IPS-18a (cell line): ENCODE measurements at regions not wholly inside any gene's neighbourhood (a gene's known extent, or its start where the extent isn't known, plus 50 kb on each side); places are given as distances from the start of the nearest gene placed in this dataset.
"Not testable (repeated sequence)": the region's sequence is repeated elsewhere in the genome, so short reads cannot be mapped to it uniquely, and the experiment has no call there.

Source experiments
- H3K27ac ChIP-seq: one replicate; pipeline ENCODE4 v1.5.1; 2013; ENCODE audit warnings: low read length
- H3K27me3 ChIP-seq: one replicate; pipeline ENCODE4 v1.6.1; 2013; ENCODE audit warnings: mild to moderate bottlenecking, low read length; ENCODE audit not compliant: control insufficient read depth, insufficient read depth
- H3K36me3 ChIP-seq: one replicate; pipeline ENCODE4 v1.6.1; 2013; ENCODE audit warnings: low read depth, low read length; ENCODE audit not compliant: control insufficient read depth
- H3K4me1 ChIP-seq: one replicate; pipeline ENCODE4 v1.6.1; 2013; ENCODE audit warnings: low read depth, low read length; ENCODE audit not compliant: control insufficient read depth
- H3K4me3 ChIP-seq: one replicate; pipeline ENCODE4 v1.5.1; 2013; ENCODE audit warnings: low read length
- H3K9ac ChIP-seq: one replicate; pipeline ENCODE4 v1.6.1; 2013; ENCODE audit warnings: mild to moderate bottlenecking, low read length, moderate library complexity
- H3K9me3 ChIP-seq: one replicate; pipeline ENCODE4 v1.6.1; 2013; ENCODE audit warnings: low read depth, low read length; ENCODE audit not compliant: control insufficient read depth

- Histone ChIP-seq H3K27ac (no peak overlapping the region), H3K36me3 (no peaks in the 10 kb centered on the region), H3K4me3 (no peak overlapping the region), H3K9me3 (no peaks in the 10 kb centered on the region), H3K9ac (no peak overlapping the region), H3K27me3 (no peaks in the 10 kb centered on the region), H3K4me1 (no peaks in the 10 kb centered on the region)
Observed at GRCh38 chr6:40852779-40853373, 186.1 kb downstream of the UNC5CL start.

DNA sequence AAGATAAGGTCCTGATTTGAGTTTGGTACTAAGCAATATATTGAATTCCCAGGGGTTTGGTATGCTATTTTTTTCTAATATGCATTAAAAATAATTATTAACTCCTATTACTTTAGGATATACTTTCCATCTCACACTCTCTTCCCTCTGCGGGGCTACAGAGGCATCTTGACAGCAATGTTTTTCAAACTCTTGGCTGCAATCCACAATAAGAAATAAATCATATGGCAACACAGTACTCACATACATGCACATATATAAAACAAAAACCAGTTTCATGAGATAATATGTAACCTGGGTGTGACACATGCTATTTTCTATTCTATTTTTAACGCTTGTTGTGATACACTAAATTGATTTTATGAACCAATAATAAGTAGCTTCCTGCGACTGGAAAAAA, 189.5 kb downstream of the UNC5CL start:
- H3K4me3 ChIP-seq = no peak overlapping the region
- H3K36me3 ChIP-seq = no peaks in the 10 kb centered on the region
- H3K27me3 ChIP-seq = no peaks in the 10 kb centered on the region
- H3K4me1 ChIP-seq = no peaks in the 10 kb centered on the region
- H3K9me3 ChIP-seq = no peaks in the 10 kb centered on the region
- no peak overlapping the region for H3K9ac ChIP-seq
- no peak overlapping the region for H3K27ac ChIP-seq

DNA sequence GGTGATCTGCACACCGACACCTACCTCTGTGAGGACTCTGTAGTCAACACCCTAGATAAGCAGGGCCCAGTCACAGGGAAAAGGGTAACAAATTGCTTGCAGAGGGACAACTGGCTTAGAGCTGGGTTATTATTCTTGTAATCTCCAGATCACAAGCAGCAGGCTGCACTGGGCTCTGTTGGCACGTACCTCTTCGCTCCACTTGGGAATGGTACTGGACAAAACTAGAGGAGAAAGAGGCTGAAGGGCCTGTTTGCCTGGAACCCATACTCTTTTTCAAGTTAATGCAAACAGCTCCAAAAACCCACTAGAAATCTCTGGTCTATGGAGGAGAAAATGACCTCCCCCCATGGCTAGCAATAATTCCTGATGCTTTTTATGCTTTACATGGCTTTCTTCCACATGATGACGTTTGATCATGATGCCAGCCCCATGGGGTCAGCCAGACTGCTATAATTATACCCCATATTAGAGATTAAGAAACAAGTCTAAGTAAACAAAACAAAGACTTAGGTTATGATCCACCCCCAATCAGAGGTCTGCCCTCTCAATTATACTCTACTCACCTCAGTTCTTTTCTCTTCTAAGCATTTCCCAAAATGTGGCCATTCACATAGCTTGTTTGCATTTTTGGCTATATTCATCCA, 190.0 kb downstream of the UNC5CL start:
- H3K27me3 ChIP-seq = no peaks in the 10 kb centered on the region
- H3K4me3 ChIP-seq = no peak overlapping the region
- H3K36me3 ChIP-seq = no peaks in the 10 kb centered on the region
- no peak overlapping the region for H3K9ac ChIP-seq
- no peak overlapping the region for H3K27ac ChIP-seq
- no peaks in the 10 kb centered on the region for H3K4me1 ChIP-seq
- no peaks in the 10 kb centered on the region for H3K9me3 ChIP-seq

DNA sequence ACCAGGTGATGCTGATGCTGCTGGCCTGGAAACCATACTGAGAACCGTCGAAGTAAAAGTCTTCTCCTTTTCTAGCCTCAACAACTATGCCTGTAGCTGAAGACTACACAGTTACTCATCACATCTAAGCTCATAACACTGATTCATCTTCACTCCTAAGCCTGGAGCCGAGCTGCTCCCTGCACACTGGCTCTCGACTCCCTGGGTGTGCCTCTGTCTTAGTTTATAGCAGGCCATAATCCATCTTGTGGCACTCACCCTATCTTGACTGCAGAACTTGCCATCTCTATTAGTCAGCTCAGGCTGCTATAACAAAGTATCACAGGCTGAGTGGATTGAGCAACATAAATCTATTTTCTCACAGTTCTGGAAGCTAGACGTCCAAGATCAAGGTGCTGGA, 191.0 kb downstream of the UNC5CL start:
- H3K36me3 ChIP-seq = no peaks in the 10 kb centered on the region
- no peaks in the 10 kb centered on the region for H3K27me3 ChIP-seq
- no peak overlapping the region for H3K9ac ChIP-seq

DNA sequence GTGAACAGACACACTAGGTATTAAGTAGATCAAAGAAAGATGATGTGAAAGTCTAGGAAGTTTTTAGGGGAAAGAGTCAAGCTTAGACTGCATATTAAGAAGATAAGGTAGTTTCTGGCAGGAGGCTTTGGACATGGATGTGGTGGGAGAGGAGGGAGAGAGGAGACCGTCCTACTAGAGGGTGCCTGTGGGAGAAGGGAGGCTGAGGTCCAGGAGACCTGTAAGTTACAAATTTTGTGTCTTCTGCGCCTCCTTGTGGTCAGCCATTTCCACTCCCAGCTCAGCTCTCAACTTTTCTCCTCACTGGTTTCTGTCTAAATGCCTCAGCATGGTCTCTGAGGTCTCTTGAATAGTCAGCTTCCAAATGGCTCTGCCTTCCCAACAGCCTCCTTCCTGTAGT, 193.5 kb downstream of the UNC5CL start:
- H3K4me3 ChIP-seq = no peak overlapping the region
- H3K36me3 ChIP-seq = no peaks in the 10 kb centered on the region
- no peaks in the 10 kb centered on the region for H3K27me3 ChIP-seq
- H3K27ac ChIP-seq = no peak overlapping the region
- H3K4me1 ChIP-seq = peaks cover 4% of the 10 kb centered on the region
- no peak overlapping the region for H3K9ac ChIP-seq
- H3K9me3 ChIP-seq = no peaks in the 10 kb centered on the region

More for the DNA sequence above, 191.0 kb downstream of the UNC5CL start:
- Histone ChIP-seq H3K4me3 (no peak overlapping the region), H3K4me1 (no peaks in the 10 kb centered on the region), H3K9me3 (no peaks in the 10 kb centered on the region), H3K27ac (no peak overlapping the region)

DNA sequence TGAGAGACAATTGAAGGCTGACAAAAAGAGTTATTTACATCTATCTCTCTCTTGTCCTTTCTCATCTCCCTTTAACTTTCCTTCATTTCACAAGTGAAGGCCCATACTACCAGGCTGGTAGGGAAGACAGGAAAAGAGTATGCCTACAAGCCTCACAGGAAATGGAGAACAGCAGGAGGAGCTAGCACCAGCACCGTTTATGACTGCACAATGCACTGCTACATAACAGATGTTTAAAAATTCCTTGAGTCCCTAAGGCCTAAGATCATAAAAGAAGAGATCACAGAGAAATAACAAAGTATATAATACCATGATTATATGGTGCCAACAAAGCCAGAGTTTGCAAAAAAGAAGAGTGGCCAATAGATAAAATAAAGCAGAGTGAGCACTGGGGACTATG, 194.8 kb downstream of the UNC5CL start:
- Histone ChIP-seq H3K4me3 (no peak overlapping the region), H3K9me3 (no peaks in the 10 kb centered on the region), H3K9ac (no peak overlapping the region), H3K27me3 (no peaks in the 10 kb centered on the region), H3K4me1 (peaks cover 4% of the 10 kb centered on the region), H3K36me3 (no peaks in the 10 kb centered on the region), H3K27ac (no peak overlapping the region)

- Histone ChIP-seq H3K4me3 (no peak overlapping the region), H3K27ac (no peak overlapping the region), H3K36me3 (no peaks in the 10 kb centered on the region), H3K9me3 (no peaks in the 10 kb centered on the region), H3K4me1 (peaks cover 4% of the 10 kb centered on the region), H3K27me3 (no peaks in the 10 kb centered on the region), H3K9ac (no peak overlapping the region)
Observed at GRCh38 chr6:40841721-40842120, 197.3 kb downstream of the UNC5CL start.

GRCh38 chr6:40832691-40833090, 206.3 kb downstream of the UNC5CL start:
- H3K27ac ChIP-seq = no peak overlapping the region
- H3K4me1 ChIP-seq = peaks cover 3% of the 10 kb centered on the region
- no peak overlapping the region for H3K9ac ChIP-seq
- H3K4me3 ChIP-seq = no peak overlapping the region
- H3K9me3 ChIP-seq = no peaks in the 10 kb centered on the region
- no peaks in the 10 kb centered on the region for H3K36me3 ChIP-seq
- no peaks in the 10 kb centered on the region for H3K27me3 ChIP-seq

DNA sequence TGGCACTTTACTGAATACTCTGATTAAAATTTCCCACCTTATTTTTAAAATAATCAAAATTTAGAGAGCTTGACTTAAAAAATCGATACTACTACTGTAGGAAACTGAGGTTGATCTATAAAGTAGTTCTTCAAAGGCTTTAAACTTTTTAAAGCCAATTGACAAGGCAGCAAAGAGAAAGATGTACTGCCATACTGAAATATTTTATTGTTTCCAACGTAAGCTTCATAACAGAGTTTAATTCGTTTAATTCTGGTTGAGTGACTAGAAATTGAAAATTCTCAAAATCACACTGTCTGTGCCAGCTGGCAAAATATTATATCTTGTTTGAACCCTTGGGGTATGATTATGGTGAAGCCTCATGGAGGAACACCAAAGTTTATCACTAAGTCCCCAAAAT, 207.6 kb downstream of the UNC5CL start:
- Histone ChIP-seq H3K27me3 (no peaks in the 10 kb centered on the region), H3K9ac (no peak overlapping the region), H3K4me1 (peaks cover 3% of the 10 kb centered on the region), H3K9me3 (no peaks in the 10 kb centered on the region), H3K36me3 (no peaks in the 10 kb centered on the region), H3K27ac (no peak overlapping the region), H3K4me3 (no peak overlapping the region)

GRCh38 chr6:40825102-40825501, 213.9 kb downstream of the UNC5CL start:
- no peaks in the 10 kb centered on the region for H3K27me3 ChIP-seq
- H3K4me1 ChIP-seq = no peaks in the 10 kb centered on the region
- no peak overlapping the region for H3K9ac ChIP-seq
- H3K36me3 ChIP-seq = no peaks in the 10 kb centered on the region
- no peak overlapping the region for H3K27ac ChIP-seq
- H3K4me3 ChIP-seq = no peak overlapping the region
- no peaks in the 10 kb centered on the region for H3K9me3 ChIP-seq

GRCh38 chr6:40823917-40824891, 214.8 kb downstream of the UNC5CL start:
- not testable (repeated sequence) for H3K9ac ChIP-seq, H3K4me3 ChIP-seq, H3K36me3 ChIP-seq, H3K27ac ChIP-seq, H3K9me3 ChIP-seq, H3K4me1 ChIP-seq, H3K27me3 ChIP-seq
